H9 (cell line): ENCODE measurements at regions not wholly inside any gene's neighbourhood (a gene's known extent, or its start where the extent isn't known, plus 50 kb on each side); places are given as distances from the start of the nearest gene placed in this dataset.

ENCODE experiments used
- DNase-seq: peaks from one replicate; pipeline ENCODE4 v3.0.0-alpha.2; 2017
- H2AFZ ChIP-seq: one replicate; pipeline ENCODE4 v1.6.1; 2013; ENCODE audit warnings: mild to moderate bottlenecking, low read length, control low read depth, moderate library complexity
- H2AK5ac ChIP-seq: 2 replicates; pipeline ENCODE4 v1.6.1; 2013; ENCODE audit warnings: low read length, control low read depth, mixed read lengths; ENCODE audit not compliant: insufficient read length
- H2BK120ac ChIP-seq: one replicate; pipeline ENCODE4 v1.6.1; 2013; ENCODE audit warnings: low read depth, mild to moderate bottlenecking, low read length, control low read depth, inconsistent platforms; ENCODE audit not compliant: poor library complexity, severe bottlenecking
- H2BK12ac ChIP-seq: 2 replicates; pipeline ENCODE4 v1.6.1; 2013; ENCODE audit warnings: low read length, control low read depth, mixed read lengths, low read depth; ENCODE audit not compliant: insufficient read length
- H2BK15ac ChIP-seq: 2 replicates; pipeline ENCODE4 v1.6.1; 2013; ENCODE audit warnings: low read depth, low read length, control low read depth
- H2BK20ac ChIP-seq: one replicate; pipeline ENCODE4 v1.6.1; 2013; ENCODE audit warnings: low read depth, mild to moderate bottlenecking, low read length, control low read depth, inconsistent platforms; ENCODE audit not compliant: poor library complexity, severe bottlenecking
- H2BK5ac ChIP-seq: 2 replicates; pipeline ENCODE4 v1.6.1; 2013; ENCODE audit warnings: low read length, control low read depth, mixed read lengths; ENCODE audit not compliant: insufficient read length
- H3K14ac ChIP-seq: 2 replicates; pipeline ENCODE4 v1.6.1; 2013; ENCODE audit warnings: low read length, control low read depth; ENCODE audit not compliant: insufficient read depth
- H3K18ac ChIP-seq: 2 replicates; pipeline ENCODE4 v1.6.1; 2013; ENCODE audit warnings: low read depth, mild to moderate bottlenecking, mixed read lengths, low read length, control low read depth; ENCODE audit not compliant: insufficient read length
- H3K23ac ChIP-seq: 2 replicates; pipeline ENCODE4 v1.6.1; 2013; ENCODE audit warnings: low read length, control low read depth, mixed read lengths, low read depth; ENCODE audit not compliant: insufficient read length
- H3K23me2 ChIP-seq: 2 replicates; pipeline ENCODE4 v1.6.1; 2013; ENCODE audit warnings: low read depth, mild to moderate bottlenecking, mixed read lengths, low read length, control low read depth; ENCODE audit not compliant: insufficient read length, poor library complexity, severe bottlenecking
- H3K27ac ChIP-seq: 2 replicates; pipeline ENCODE4 v1.5.1; 2013; ENCODE audit warnings: low read length, control low read depth, mixed read lengths, low read depth; ENCODE audit not compliant: insufficient read length
- H3K27me3 ChIP-seq: 2 replicates; pipeline ENCODE4 v1.6.1; 2013; ENCODE audit warnings: low read length, control low read depth, inconsistent platforms; ENCODE audit not compliant: insufficient read depth
- H3K4ac ChIP-seq: 2 replicates; pipeline ENCODE4 v1.6.1; 2013; ENCODE audit warnings: low read depth, mild to moderate bottlenecking, control low read depth, inconsistent platforms, low read length, moderate library complexity
- H3K4me1 ChIP-seq: 2 replicates; pipeline ENCODE4 v1.6.1; 2013; ENCODE audit warnings: low read length, control low read depth, inconsistent platforms; ENCODE audit not compliant: insufficient read depth
- H3K4me2 ChIP-seq: 2 replicates; pipeline ENCODE4 v1.6.1; 2013; ENCODE audit warnings: low read length, control low read depth, mixed read lengths; ENCODE audit not compliant: insufficient read length, insufficient read depth
- H3K56ac ChIP-seq: 2 replicates; pipeline ENCODE4 v1.6.1; 2013; ENCODE audit warnings: low read depth, mild to moderate bottlenecking, mixed read lengths, low read length, control low read depth; ENCODE audit not compliant: insufficient read length
- H3K79me1 ChIP-seq: 2 replicates; pipeline ENCODE4 v1.6.1; 2013; ENCODE audit warnings: low read depth, mild to moderate bottlenecking, moderate library complexity, low read length, control low read depth, inconsistent platforms; ENCODE audit not compliant: insufficient read depth, poor library complexity, severe bottlenecking
- H3K79me2 ChIP-seq: 2 replicates; pipeline ENCODE4 v1.6.1; 2013; ENCODE audit warnings: low read length, control low read depth, inconsistent platforms; ENCODE audit not compliant: insufficient read depth
- H3K9ac ChIP-seq: 2 replicates; pipeline ENCODE4 v1.6.1; 2013; ENCODE audit warnings: low read length, control low read depth, mixed read lengths; ENCODE audit not compliant: insufficient read length; ENCODE audit errors: extremely low read depth
- H3K9me3 ChIP-seq: one replicate; pipeline ENCODE4 v1.6.1; 2013; ENCODE audit warnings: low read depth, low read length, inconsistent platforms; ENCODE audit not compliant: control insufficient read depth
- H3T11ph ChIP-seq: one replicate; pipeline ENCODE4 v1.6.1; 2013; ENCODE audit warnings: mild to moderate bottlenecking, low read length, control low read depth, inconsistent platforms
- H4K20me1 ChIP-seq: one replicate; pipeline ENCODE4 v1.6.1; 2013; ENCODE audit not compliant: control insufficient read depth, insufficient read length, insufficient read depth
- H4K5ac ChIP-seq: 2 replicates; pipeline ENCODE4 v1.6.1; 2013; ENCODE audit warnings: low read depth, mild to moderate bottlenecking, mixed read lengths, low read length, control low read depth; ENCODE audit not compliant: insufficient read length
- H4K8ac ChIP-seq: replicated peaks from 2 replicates; pipeline ENCODE4 v1.6.1; 2013; ENCODE audit warnings: low read length, control low read depth, mixed read lengths, low read depth; ENCODE audit not compliant: insufficient read length
- H4K91ac ChIP-seq: 2 replicates; pipeline ENCODE4 v1.6.1; 2013; ENCODE audit warnings: low read depth, mild to moderate bottlenecking, moderate library complexity, mixed read lengths, low read length, control low read depth; ENCODE audit not compliant: insufficient read length
- H3K27ac Mint-ChIP-seq, 3 experiments: 2 replicates in 2 of 3; 3 replicates in 1 of 3; pipeline ENCODE4 v1.8.0; 2020 to 2021; ENCODE audit warnings: mixed read lengths in 3 of 3, mild to moderate bottlenecking in 1 of 3, moderate library complexity in 1 of 3
- H3K27me3 Mint-ChIP-seq: 2 replicates; pipeline ENCODE4 v1.8.0; 2021; ENCODE audit warnings: low read depth, mild to moderate bottlenecking, moderate library complexity, mixed read lengths
- H3K36me3 Mint-ChIP-seq, 3 experiments: 2 replicates in 2 of 3; 3 replicates in 1 of 3; pipeline ENCODE4 v1.8.0; 2020 to 2021; ENCODE audit warnings: low read depth in 3 of 3, mixed read lengths in 3 of 3; ENCODE audit not compliant: insufficient read depth in 1 of 3
- H3K4me1 Mint-ChIP-seq, 2 experiments: 2 replicates each; pipeline ENCODE4 v1.8.0; 2020; ENCODE audit warnings: mixed read lengths in 2 of 2
- H3K4me3 Mint-ChIP-seq, 2 experiments: 2 replicates in 1 of 2; 3 replicates in 1 of 2; pipeline ENCODE4 v1.8.0; 2020 to 2021; ENCODE audit warnings: mild to moderate bottlenecking in 2 of 2, mixed read lengths in 2 of 2, moderate library complexity in 1 of 2
- H3K9me3 Mint-ChIP-seq, 2 experiments: 2 replicates in 1 of 2; 3 replicates in 1 of 2; pipeline ENCODE4 v1.8.0; 2020; ENCODE audit warnings: mild to moderate bottlenecking in 2 of 2, mixed read lengths in 2 of 2, moderate library complexity in 1 of 2
- CTCF ChIP-seq: fragments of 200-600 bp; sonication (generic); conservative IDR thresholded peaks from 3 replicates; pipeline ENCODE4 v1.8.0; 2021; ENCODE audit warnings: antibody characterized with exemption, mild to moderate bottlenecking
- WGBS: extraction: QIAGEN DNeasy Blood & Tissue Kit; methylation state at CpG from one replicate; pipeline ENCODE4 v1.1.7; 2013; ENCODE audit warnings: missing lambda C conversion rate, low lambda C conversion rate, mixed read lengths; ENCODE audit not compliant: insufficient read length; ENCODE audit errors: extremely low coverage; 5-methylcytosine and 5-hydroxymethylcytosine counted together

- no peak overlapping the region for H3K4me3 Mint-ChIP-seq
- no peak overlapping the region for H3K4ac ChIP-seq
- H3K27ac Mint-ChIP-seq: no peak overlapping the region
- no peak for TF ChIP-seq CTCF
- H3K27me3 ChIP-seq: no peaks in the 10 kb centered on the region
- H4K91ac ChIP-seq: no peak overlapping the region
- H2AK5ac ChIP-seq: no peak overlapping the region
- no peak overlapping the region for H3K9ac ChIP-seq
- H2BK5ac ChIP-seq: no peak overlapping the region
- H3K9me3 Mint-ChIP-seq: no peaks in the 10 kb centered on the region
- no peak overlapping the region for H3K56ac ChIP-seq
- H4K20me1 ChIP-seq: no peaks in the 10 kb centered on the region
- no peaks in the 10 kb centered on the region for H3K79me2 ChIP-seq
- no peak overlapping the region for H2AFZ ChIP-seq
- H3K4me1 Mint-ChIP-seq: no peaks in the 10 kb centered on the region
- H3K4me2 ChIP-seq: no peak overlapping the region
- H2BK20ac ChIP-seq: no peak overlapping the region
- no peak overlapping the region for H3K27ac ChIP-seq
- no CpG with 5 or more reads among the region's 2 CpGs for WGBS
- no peak overlapping the region for H3T11ph ChIP-seq
- H3K23ac ChIP-seq: no peak overlapping the region
- H3K79me1 ChIP-seq: no peaks in the 10 kb centered on the region
- no peak overlapping the region for H4K5ac ChIP-seq
- no peaks in the 10 kb centered on the region for H3K23me2 ChIP-seq
- no peak overlapping the region for H2BK120ac ChIP-seq
- no peak overlapping the region for H2BK15ac ChIP-seq
- no peak overlapping the region for H4K8ac ChIP-seq
- DNase-seq: no peak
- H3K14ac ChIP-seq: no peak overlapping the region
- H2BK12ac ChIP-seq: no peak overlapping the region
- H3K18ac ChIP-seq: no peak overlapping the region
- no peaks in the 10 kb centered on the region for H3K4me1 ChIP-seq
- H3K9me3 ChIP-seq: no peaks in the 10 kb centered on the region
- H3K27me3 Mint-ChIP-seq: no peaks in the 10 kb centered on the region
- no peaks in the 10 kb centered on the region for H3K36me3 Mint-ChIP-seq
These were observed 1161.3 kb downstream of the SLITRK1 start for GRCh38 chr13:82720986-82721385.
